ENCODE measurements at regions not wholly inside any gene's neighbourhood (a gene's known extent, or its start where the extent isn't known, plus 50 kb on each side); places are given as distances from the start of the nearest gene placed in this dataset.

DNA sequence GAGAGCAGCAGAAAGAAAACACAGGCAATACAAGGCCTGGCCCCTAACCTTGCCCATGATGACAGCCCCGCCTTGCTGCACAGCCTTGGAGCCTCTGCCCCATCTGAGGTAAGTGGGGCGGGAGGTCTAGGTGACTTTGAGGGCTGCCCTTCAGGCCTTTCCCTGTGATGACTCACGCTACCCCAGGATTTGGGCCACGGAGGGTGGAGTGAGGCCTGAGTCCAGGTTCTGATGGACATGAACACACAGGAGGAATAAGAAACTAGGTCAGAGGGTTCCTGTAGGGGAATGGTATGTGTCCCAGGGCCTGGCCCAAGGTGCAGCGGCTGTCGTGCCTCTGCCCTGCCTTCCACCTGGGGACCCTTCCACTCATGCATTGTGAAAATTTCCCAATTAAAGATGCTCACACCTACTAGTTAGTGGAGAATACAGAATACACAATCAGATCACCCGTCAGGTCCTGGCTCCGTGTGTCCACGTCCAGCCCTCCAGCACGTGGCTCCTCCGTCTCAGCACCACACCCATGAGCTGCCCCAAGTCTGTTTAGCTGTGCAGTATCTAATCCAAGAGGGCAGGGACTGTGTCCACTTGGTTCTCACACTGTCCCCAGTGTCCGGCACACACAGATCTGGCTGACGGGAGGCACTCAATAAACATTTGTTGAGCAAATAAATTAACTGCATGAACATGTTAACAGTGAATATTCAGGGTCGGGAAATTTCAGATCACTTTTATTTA is 111.0 kb downstream of the CHST1 start:
- TF ChIP-seq POLR2A (IDR thresholded peaks at IDR 0.05; ENCODE audit: low read depth, low read length) (no peak), TAF1 (IDR thresholded peaks at IDR 0.05; ENCODE audit: borderline replicate concordance, low read depth, low read length) (no peak)

Measured in GM12892 (cell line).